ENCODE measurements at regions not wholly inside any gene's neighbourhood (a gene's known extent, or its start where the extent isn't known, plus 50 kb on each side); places are given as distances from the start of the nearest gene placed in this dataset.

GRCh38 chr14:49362916-49363315, 223.3 kb downstream of the RPS29 start:
- 60 to 61% methylated on average over 1 of the region's 1 CpG for WGBS, 2 donors
- Histone ChIP-seq H3K36me3 (no peaks in the 10 kb centered on the region), H3K27me3 (no peaks in the 10 kb centered on the region), H3K4me1 (no peaks in the 10 kb centered on the region), H3K4me3 (no peak overlapping the region), H3K27ac (no peak overlapping the region), H3K9me3 (no peaks in the 10 kb centered on the region)
- no peak for DNase-seq
- ATAC-seq (ENCODE audit: low FRiP score in 2 of 2) = no peak
- TF ChIP-seq EP300 (IDR thresholded peaks at IDR 0.05) = no peak
- no peak for TF ChIP-seq POLR2A (IDR thresholded peaks at IDR 0.05)
- no peak for TF ChIP-seq POLR2AphosphoS5 (IDR thresholded peaks at IDR 0.05)
- TF ChIP-seq CTCF (IDR thresholded peaks at IDR 0.05) = no peak

- no peak overlapping the region for H3K4me3 ChIP-seq
- no peak overlapping the region for H3K27ac ChIP-seq
- no peaks in the 10 kb centered on the region for H3K27me3 ChIP-seq
- H3K36me3 ChIP-seq = no peaks in the 10 kb centered on the region
- no peak for ATAC-seq (ENCODE audit: low FRiP score in 2 of 2)
- no peak for DNase-seq
- no peaks in the 10 kb centered on the region for H3K9me3 ChIP-seq
- TF ChIP-seq EP300 (IDR thresholded peaks at IDR 0.05) (no peak), CTCF (IDR thresholded peaks at IDR 0.05) (no peak), POLR2A (IDR thresholded peaks at IDR 0.05) (no peak), POLR2AphosphoS5 (IDR thresholded peaks at IDR 0.05) (no peak)
- no peaks in the 10 kb centered on the region for H3K4me1 ChIP-seq
- 90 to 97% methylated on average over 3 of the region's 3 CpGs for WGBS, 2 donors
Measured at GRCh38 chr14:49339130-49339529, 247.1 kb downstream of the RPS29 start.

- Histone ChIP-seq H3K4me1 (no peaks in the 10 kb centered on the region), H3K36me3 (no peaks in the 10 kb centered on the region), H3K27me3 (no peaks in the 10 kb centered on the region), H3K9me3 (no peaks in the 10 kb centered on the region), H3K27ac (no peak overlapping the region), H3K4me3 (no peak overlapping the region)
- no peak for ATAC-seq (ENCODE audit: low FRiP score in 2 of 2)
- 68 to 76% methylated on average over 3 of the region's 3 CpGs for WGBS, 2 donors
- no peak for TF ChIP-seq POLR2A (IDR thresholded peaks at IDR 0.05)
- no peak for TF ChIP-seq CTCF (IDR thresholded peaks at IDR 0.05)
- TF ChIP-seq POLR2AphosphoS5 (IDR thresholded peaks at IDR 0.05) = no peak
- TF ChIP-seq EP300 (IDR thresholded peaks at IDR 0.05) = no peak
- DNase-seq = no peak
Measured at GRCh38 chr14:49319810-49320209, 266.4 kb downstream of the RPS29 start.

GRCh38 chr14:49315570-49315969, 270.6 kb downstream of the RPS29 start:
- no peak overlapping the region for H3K4me3 ChIP-seq
- ATAC-seq (ENCODE audit: low FRiP score in 2 of 2) (no peak), DNase-seq (no peak)
- H3K36me3 ChIP-seq = no peaks in the 10 kb centered on the region
- no peak overlapping the region for H3K27ac ChIP-seq
- H3K9me3 ChIP-seq = no peaks in the 10 kb centered on the region
- H3K4me1 ChIP-seq = no peaks in the 10 kb centered on the region
- no peak for TF ChIP-seq EP300 (IDR thresholded peaks at IDR 0.05)
- TF ChIP-seq CTCF (IDR thresholded peaks at IDR 0.05) = no peak
- no peak for TF ChIP-seq POLR2AphosphoS5 (IDR thresholded peaks at IDR 0.05)
- 67 to 86% methylated on average over 3 to 4 of the region's 4 CpGs for WGBS, 2 donors
- H3K27me3 ChIP-seq = no peaks in the 10 kb centered on the region

- H3K27me3 ChIP-seq = no peaks in the 10 kb centered on the region
- WGBS, 2 donors = 85 to 90% methylated on average over 3 of the region's 3 CpGs
- no peak overlapping the region for H3K27ac ChIP-seq
- no peak for ATAC-seq (ENCODE audit: low FRiP score in 2 of 2)
- no peak for DNase-seq
- H3K4me1 ChIP-seq = no peaks in the 10 kb centered on the region
- no peak overlapping the region for H3K4me3 ChIP-seq
- H3K9me3 ChIP-seq = no peaks in the 10 kb centered on the region
- H3K36me3 ChIP-seq = no peaks in the 10 kb centered on the region
- TF ChIP-seq POLR2A (IDR thresholded peaks at IDR 0.05) (no peak), CTCF (IDR thresholded peaks at IDR 0.05) (no peak), EP300 (IDR thresholded peaks at IDR 0.05) (no peak), POLR2AphosphoS5 (IDR thresholded peaks at IDR 0.05) (no peak)
Measured at GRCh38 chr14:49314737-49315136, 271.4 kb downstream of the RPS29 start.

All from upper lobe of left lung (tissue), 6 donors.